DND-41 (cell line): ENCODE measurements at regions not wholly inside any gene's neighbourhood (a gene's known extent, or its start where the extent isn't known, plus 50 kb on each side); places are given as distances from the start of the nearest gene placed in this dataset.

Experiments
- EZH2 ChIP-seq: IDR thresholded peaks from 3 replicates; pipeline ENCODE4 v1.6.1; 2012; ENCODE audit warnings: borderline replicate concordance, low read depth, mild to moderate bottlenecking, moderate library complexity, low read length, inconsistent platforms; ENCODE audit not compliant: severe bottlenecking
- TF ChIP-seq, protein P1 (sequence below): IDR thresholded peaks from 2 replicates; pipeline ENCODE4 v1.5.1; 2012; ENCODE audit warnings: borderline replicate concordance, low read length, moderate library complexity, mild to moderate bottlenecking; ENCODE audit not compliant: poor library complexity, severe bottlenecking; ENCODE audit errors: extremely low read depth

DNA sequence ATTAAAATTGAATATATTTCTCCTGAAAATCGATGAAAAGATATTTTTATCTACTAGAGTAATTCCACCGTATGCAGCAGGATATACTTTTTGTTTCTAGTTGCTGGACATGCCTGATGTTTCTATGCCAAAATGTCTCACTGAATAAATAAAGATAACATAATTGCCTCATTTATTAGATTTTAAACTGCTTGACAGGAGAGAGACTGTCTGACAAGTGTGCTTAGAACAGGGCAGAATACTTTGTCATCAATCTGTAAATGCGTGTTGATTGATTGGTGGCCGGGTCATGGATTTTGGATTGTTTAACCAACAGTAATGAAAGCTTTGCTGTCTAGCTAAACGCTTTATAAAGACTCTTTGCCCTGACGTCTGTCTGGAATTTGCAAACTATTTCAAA lies 339.0 kb downstream of the CHRM3 start:
- TF ChIP-seq, protein P1, sequence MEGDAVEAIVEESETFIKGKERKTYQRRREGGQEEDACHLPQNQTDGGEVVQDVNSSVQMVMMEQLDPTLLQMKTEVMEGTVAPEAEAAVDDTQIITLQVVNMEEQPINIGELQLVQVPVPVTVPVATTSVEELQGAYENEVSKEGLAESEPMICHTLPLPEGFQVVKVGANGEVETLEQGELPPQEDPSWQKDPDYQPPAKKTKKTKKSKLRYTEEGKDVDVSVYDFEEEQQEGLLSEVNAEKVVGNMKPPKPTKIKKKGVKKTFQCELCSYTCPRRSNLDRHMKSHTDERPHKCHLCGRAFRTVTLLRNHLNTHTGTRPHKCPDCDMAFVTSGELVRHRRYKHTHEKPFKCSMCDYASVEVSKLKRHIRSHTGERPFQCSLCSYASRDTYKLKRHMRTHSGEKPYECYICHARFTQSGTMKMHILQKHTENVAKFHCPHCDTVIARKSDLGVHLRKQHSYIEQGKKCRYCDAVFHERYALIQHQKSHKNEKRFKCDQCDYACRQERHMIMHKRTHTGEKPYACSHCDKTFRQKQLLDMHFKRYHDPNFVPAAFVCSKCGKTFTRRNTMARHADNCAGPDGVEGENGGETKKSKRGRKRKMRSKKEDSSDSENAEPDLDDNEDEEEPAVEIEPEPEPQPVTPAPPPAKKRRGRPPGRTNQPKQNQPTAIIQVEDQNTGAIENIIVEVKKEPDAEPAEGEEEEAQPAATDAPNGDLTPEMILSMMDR, result no peak
- TF ChIP-seq EZH2, result no peak
